Glutamatergic neuron (in vitro differentiated cells): ENCODE measurements at regions not wholly inside any gene's neighbourhood (a gene's known extent, or its start where the extent isn't known, plus 50 kb on each side); places are given as distances from the start of the nearest gene placed in this dataset.

Source experiments
- DNase-seq: peaks from one replicate; pipeline ENCODE4 v3.0.0; 2022
- H3K27ac Mint-ChIP-seq: one replicate; pipeline ENCODE4 v1.8.0; 2020; ENCODE audit warnings: mild to moderate bottlenecking, mixed read lengths, inconsistent platforms; ENCODE audit not compliant: unreplicated experiment
- H3K27me3 Mint-ChIP-seq: one replicate; pipeline ENCODE4 v1.8.0; 2020; ENCODE audit warnings: mild to moderate bottlenecking, moderate library complexity, mixed read lengths, inconsistent platforms; ENCODE audit not compliant: unreplicated experiment
- H3K36me3 Mint-ChIP-seq: one replicate; pipeline ENCODE4 v1.8.0; 2020; ENCODE audit warnings: mild to moderate bottlenecking, mixed read lengths, inconsistent platforms; ENCODE audit not compliant: unreplicated experiment
- H3K4me1 Mint-ChIP-seq: one replicate; pipeline ENCODE4 v1.8.0; 2020; ENCODE audit warnings: mild to moderate bottlenecking, low read depth, mixed read lengths, inconsistent platforms; ENCODE audit not compliant: unreplicated experiment
- H3K4me3 Mint-ChIP-seq: one replicate; pipeline ENCODE4 v1.8.0; 2020; ENCODE audit warnings: mild to moderate bottlenecking, mixed read lengths, inconsistent platforms; ENCODE audit not compliant: unreplicated experiment
- H3K9me3 Mint-ChIP-seq: one replicate; pipeline ENCODE4 v1.8.0; 2020; ENCODE audit warnings: mild to moderate bottlenecking, moderate library complexity, mixed read lengths, inconsistent platforms; ENCODE audit not compliant: unreplicated experiment
- CTCF ChIP-seq: fragments of 200-600 bp; sonication (generic); IDR thresholded peaks from one replicate; pipeline ENCODE4 v1.5.0; 2021; ENCODE audit not compliant: partially characterized antibody, unreplicated experiment

DNA sequence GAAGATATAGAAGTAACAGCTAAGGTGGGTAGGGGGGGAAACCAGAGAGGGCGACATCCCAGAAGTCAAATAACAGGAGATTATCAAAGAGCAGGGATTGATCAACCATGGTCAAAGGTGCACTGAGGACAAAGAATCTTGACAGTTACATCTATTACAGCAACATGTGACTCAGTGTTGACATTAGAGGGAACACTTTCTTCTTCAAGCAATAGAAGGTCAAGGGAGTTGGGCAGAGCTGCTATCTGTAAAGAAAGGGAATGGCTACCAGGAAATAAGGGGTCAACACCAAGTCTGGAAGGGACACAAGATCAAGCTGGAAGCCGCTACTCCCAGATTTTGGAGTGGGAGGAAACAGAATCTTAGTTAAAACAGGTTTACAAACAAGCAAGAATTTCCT lies 611.0 kb downstream of the TSN start:
- H3K9me3 Mint-ChIP-seq: no peaks in the 10 kb centered on the region
- H3K27ac Mint-ChIP-seq: no peak overlapping the region
- no peak overlapping the region for H3K4me3 Mint-ChIP-seq

DNA sequence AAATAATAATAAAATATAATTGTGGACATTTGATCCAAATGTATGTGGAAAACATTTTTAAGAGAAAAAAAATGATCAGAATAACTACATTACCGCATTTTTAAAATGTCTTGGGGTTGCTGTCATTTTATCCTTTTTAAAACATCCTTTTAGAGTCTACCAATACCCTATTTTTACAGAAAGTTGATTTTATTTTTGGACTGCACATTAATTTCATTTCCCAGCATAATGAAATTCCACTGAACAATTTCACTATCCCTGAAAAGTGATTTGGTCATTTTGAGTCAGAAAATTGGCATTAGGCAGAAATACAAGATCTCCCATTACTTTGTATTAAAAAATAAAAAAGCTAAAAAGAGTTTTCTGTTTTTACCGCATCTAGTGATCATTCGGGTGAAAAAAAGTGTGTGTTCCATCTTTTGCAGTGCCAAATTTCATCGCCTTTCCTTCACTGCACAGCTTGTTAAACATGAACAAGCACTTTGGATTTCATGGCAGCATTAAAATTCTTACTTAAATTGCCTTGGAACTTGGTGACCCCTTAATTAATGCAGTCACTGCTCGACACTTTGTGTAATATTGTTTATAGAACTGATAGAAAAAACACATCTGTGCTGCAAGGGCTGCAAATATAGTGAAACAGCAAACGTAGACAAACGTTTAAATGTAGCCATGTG lies 611.7 kb downstream of the TSN start:
- DNase-seq: no peak
- Mint-ChIP-seq H3K4me3 (no peak overlapping the region), H3K9me3 (no peaks in the 10 kb centered on the region), H3K4me1 (no peaks in the 10 kb centered on the region), H3K27me3 (no peaks in the 10 kb centered on the region), H3K36me3 (peaks cover under 1% of the 10 kb centered on the region), H3K27ac (no peak overlapping the region)
- no peak for TF ChIP-seq CTCF

More for the DNA sequence above, 611.0 kb downstream of the TSN start:
- Mint-ChIP-seq H3K4me1 (no peaks in the 10 kb centered on the region), H3K27me3 (no peaks in the 10 kb centered on the region), H3K36me3 (no peaks in the 10 kb centered on the region)
- DNase-seq: no peak
- TF ChIP-seq CTCF: no peak

GRCh38 chr2:122367646-122368010 lies 612.2 kb downstream of the TSN start:
- Mint-ChIP-seq H3K36me3 (peaks cover 5% of the 10 kb centered on the region), H3K4me1 (no peaks in the 10 kb centered on the region), H3K27ac (no peak overlapping the region), H3K9me3 (no peaks in the 10 kb centered on the region), H3K4me3 (no peak overlapping the region), H3K27me3 (no peaks in the 10 kb centered on the region)
- DNase-seq: no peak
- no peak for TF ChIP-seq CTCF

DNA sequence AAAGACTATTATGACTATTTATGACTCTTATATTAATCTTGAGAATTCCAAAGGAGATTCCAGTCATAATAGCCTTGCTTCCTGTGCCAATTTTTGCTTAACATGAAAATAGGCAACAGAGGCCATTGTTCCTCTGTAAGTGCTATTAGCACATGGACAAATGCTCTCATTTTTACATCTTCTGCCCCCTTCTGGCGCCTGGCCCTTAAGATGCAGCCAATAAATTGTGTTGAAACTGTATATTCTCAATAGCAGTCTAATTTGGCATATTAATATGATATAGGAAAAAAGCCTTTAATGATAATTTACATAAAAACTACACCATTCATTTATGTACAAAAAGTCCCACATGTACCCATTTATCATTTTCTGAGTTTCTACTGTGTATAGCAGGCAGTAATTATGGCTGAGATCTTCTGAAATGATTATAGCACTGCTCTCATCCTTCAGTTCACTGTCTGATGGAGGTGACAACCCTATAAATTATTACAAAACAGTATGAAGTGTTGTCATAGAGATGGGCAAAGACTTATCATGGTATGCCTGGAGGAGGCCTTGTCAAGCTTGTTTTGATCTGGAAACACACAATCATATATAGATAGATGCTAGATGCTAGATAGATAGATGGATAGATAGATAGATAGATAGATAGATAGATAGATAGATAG lies 613.3 kb downstream of the TSN start:
- Mint-ChIP-seq H3K4me3 (no peak overlapping the region), H3K27ac (no peak overlapping the region), H3K27me3 (no peaks in the 10 kb centered on the region), H3K4me1 (no peaks in the 10 kb centered on the region), H3K36me3 (peaks cover 9% of the 10 kb centered on the region), H3K9me3 (peaks cover 1% of the 10 kb centered on the region)
- TF ChIP-seq CTCF: no peak
- no peak for DNase-seq

DNA sequence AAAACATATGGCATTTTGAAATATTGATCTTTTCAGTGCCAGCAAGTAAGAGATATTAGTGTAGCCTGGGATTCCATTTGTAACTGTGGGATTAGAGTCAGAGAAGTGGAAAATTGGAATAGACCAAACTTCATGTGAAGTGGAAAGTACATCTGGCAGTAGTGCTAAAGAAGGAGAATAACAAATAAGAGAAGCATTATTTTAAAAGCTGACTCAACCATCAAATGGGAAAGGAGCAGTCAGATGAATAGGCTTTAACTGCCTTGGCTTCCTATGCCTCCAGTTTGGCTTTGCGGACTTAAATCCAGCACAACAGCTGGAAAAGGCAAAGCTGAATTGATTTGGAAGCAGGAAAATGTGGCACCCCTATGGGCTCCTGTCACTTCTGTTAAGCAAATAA lies 623.1 kb downstream of the TSN start:
- Mint-ChIP-seq H3K27me3 (no peaks in the 10 kb centered on the region), H3K4me3 (no peak overlapping the region), H3K27ac (no peak overlapping the region), H3K36me3 (no peaks in the 10 kb centered on the region), H3K9me3 (peaks cover 2% of the 10 kb centered on the region), H3K4me1 (no peaks in the 10 kb centered on the region)
- no peak for DNase-seq
- no peak for TF ChIP-seq CTCF
